Nephron progenitor cell (in vitro differentiated cells): ENCODE measurements at regions not wholly inside any gene's neighbourhood (a gene's known extent, or its start where the extent isn't known, plus 50 kb on each side); places are given as distances from the start of the nearest gene placed in this dataset.

ENCODE experiments used
- DNase-seq: peaks from one replicate; pipeline ENCODE4 v3.0.0; 2021
- H3K27ac Mint-ChIP-seq: 2 replicates; pipeline ENCODE4 v1.8.0; 2021; ENCODE audit warnings: mild to moderate bottlenecking, moderate library complexity, mixed read lengths
- H3K27me3 Mint-ChIP-seq: 2 replicates; pipeline ENCODE4 v1.8.0; 2021; ENCODE audit warnings: mild to moderate bottlenecking, low read depth, mixed read lengths; ENCODE audit not compliant: poor library complexity
- H3K36me3 Mint-ChIP-seq: 2 replicates; pipeline ENCODE4 v1.8.0; 2021; ENCODE audit warnings: low read depth, mixed read lengths
- H3K4me1 Mint-ChIP-seq: 2 replicates; pipeline ENCODE4 v1.8.0; 2021; ENCODE audit warnings: mixed read lengths
- H3K4me3 Mint-ChIP-seq: 2 replicates; pipeline ENCODE4 v1.8.0; 2021; ENCODE audit warnings: mild to moderate bottlenecking, moderate library complexity, mixed read lengths
- H3K9me3 Mint-ChIP-seq: 2 replicates; pipeline ENCODE4 v1.8.0; 2021; ENCODE audit warnings: mild to moderate bottlenecking, moderate library complexity, mixed read lengths
- CTCF ChIP-seq: fragments of 200-600 bp; sonication (generic); IDR thresholded peaks from 2 replicates; pipeline ENCODE4 v1.5.0; 2021; ENCODE audit warnings: antibody characterized with exemption

GRCh38 chr21:29228306-29228705 lies 70.4 kb upstream of the BACH1 start:
- no peaks in the 10 kb centered on the region for H3K9me3 Mint-ChIP-seq
- H3K4me1 Mint-ChIP-seq = peaks cover 10% of the 10 kb centered on the region
- no peak overlapping the region for H3K27ac Mint-ChIP-seq
- H3K4me3 Mint-ChIP-seq = no peak overlapping the region
- TF ChIP-seq CTCF = no peak
- no peaks in the 10 kb centered on the region for H3K36me3 Mint-ChIP-seq
- no peak for DNase-seq
- H3K27me3 Mint-ChIP-seq = peaks cover 7% of the 10 kb centered on the region

DNA sequence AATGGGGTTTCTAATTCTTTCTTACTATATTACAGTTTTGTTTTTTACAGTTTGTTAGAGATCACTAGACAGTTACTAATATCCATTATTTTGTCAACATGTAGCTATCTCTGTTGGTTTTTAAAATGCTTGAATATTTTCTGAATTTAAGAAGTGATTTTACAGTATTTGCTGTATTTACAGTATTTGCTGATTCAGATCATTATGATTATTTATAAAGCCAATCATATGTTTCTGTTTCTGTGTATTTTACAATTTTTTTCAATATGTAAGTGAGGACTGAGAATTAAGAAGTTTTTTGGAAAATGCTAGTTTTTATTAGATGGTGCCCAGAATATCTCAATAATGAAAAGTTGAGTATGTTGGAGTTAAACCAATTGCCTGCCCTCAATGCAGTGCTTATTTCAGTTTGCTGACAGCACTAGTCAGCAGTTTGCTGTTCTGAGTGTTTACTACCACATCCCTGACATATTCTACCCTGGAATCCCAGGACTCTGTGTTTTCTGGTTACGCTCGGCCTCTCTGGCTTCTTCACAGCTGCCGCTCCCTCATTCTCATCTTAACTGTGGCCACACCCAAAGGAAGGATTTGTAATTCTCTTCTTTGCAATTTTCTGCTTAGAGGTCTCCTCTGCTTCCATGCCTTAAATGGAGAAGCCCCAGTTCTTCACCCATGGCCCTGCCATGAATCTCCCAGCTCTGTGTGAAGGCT lies 68.0 kb upstream of the BACH1 start:
- no peak for TF ChIP-seq CTCF
- Mint-ChIP-seq H3K27ac (no peak overlapping the region), H3K9me3 (no peaks in the 10 kb centered on the region), H3K36me3 (no peaks in the 10 kb centered on the region), H3K4me1 (peaks cover 10% of the 10 kb centered on the region), H3K27me3 (peaks cover 7% of the 10 kb centered on the region), H3K4me3 (no peak overlapping the region)
- DNase-seq = no peak

GRCh38 chr21:29231756-29232529 lies 66.8 kb upstream of the BACH1 start:
- Mint-ChIP-seq H3K27me3 (peaks cover 10% of the 10 kb centered on the region), H3K4me3 (no peak overlapping the region), H3K4me1 (peaks cover 13% of the 10 kb centered on the region), H3K36me3 (no peaks in the 10 kb centered on the region), H3K27ac (no peak overlapping the region), H3K9me3 (no peaks in the 10 kb centered on the region)
- no peak for TF ChIP-seq CTCF
- DNase-seq = no peak

GRCh38 chr21:29232530-29233255 lies 66.0 kb upstream of the BACH1 start:
- Mint-ChIP-seq H3K4me3 (no peak overlapping the region), H3K36me3 (no peaks in the 10 kb centered on the region), H3K27me3 (peaks cover 10% of the 10 kb centered on the region), H3K27ac (no peak overlapping the region), H3K4me1 (peaks cover 14% of the 10 kb centered on the region), H3K9me3 (no peaks in the 10 kb centered on the region)
- TF ChIP-seq CTCF = no peak
- DNase-seq = no peak

- no peak for DNase-seq
- Mint-ChIP-seq H3K9me3 (no peaks in the 10 kb centered on the region), H3K4me3 (no peak overlapping the region), H3K27me3 (peaks cover 10% of the 10 kb centered on the region), H3K4me1 (peaks cover 14% of the 10 kb centered on the region), H3K36me3 (no peaks in the 10 kb centered on the region), H3K27ac (no peak overlapping the region)
- TF ChIP-seq CTCF = no peak
These were observed 65.5 kb upstream of the BACH1 start for GRCh38 chr21:29233256-29233546.
